OCI-LY3 (cell line): ENCODE measurements at regions not wholly inside any gene's neighbourhood (a gene's known extent, or its start where the extent isn't known, plus 50 kb on each side); places are given as distances from the start of the nearest gene placed in this dataset.
"Not testable (repeated sequence)": the region's sequence is repeated elsewhere in the genome, so short reads cannot be mapped to it uniquely, and the experiment has no call there.

Experiments
- EZH2phosphoT487 ChIP-seq: fragments of 200-600 bp; shearing (Covaris generic); IDR thresholded peaks from 2 replicates; pipeline ENCODE4 v1.6.1; 2018; ENCODE audit warnings: antibody characterized with exemption, mixed run types, low read depth
- TF ChIP-seq, protein P1 (sequence below): fragments of 200-600, 300-600 bp; sonication (generic); IDR thresholded peaks from 2 replicates; pipeline ENCODE4 v1.5.1; 2014; ENCODE audit warnings: antibody characterized with exemption, low read length, low read depth

- TF ChIP-seq, protein P1, sequence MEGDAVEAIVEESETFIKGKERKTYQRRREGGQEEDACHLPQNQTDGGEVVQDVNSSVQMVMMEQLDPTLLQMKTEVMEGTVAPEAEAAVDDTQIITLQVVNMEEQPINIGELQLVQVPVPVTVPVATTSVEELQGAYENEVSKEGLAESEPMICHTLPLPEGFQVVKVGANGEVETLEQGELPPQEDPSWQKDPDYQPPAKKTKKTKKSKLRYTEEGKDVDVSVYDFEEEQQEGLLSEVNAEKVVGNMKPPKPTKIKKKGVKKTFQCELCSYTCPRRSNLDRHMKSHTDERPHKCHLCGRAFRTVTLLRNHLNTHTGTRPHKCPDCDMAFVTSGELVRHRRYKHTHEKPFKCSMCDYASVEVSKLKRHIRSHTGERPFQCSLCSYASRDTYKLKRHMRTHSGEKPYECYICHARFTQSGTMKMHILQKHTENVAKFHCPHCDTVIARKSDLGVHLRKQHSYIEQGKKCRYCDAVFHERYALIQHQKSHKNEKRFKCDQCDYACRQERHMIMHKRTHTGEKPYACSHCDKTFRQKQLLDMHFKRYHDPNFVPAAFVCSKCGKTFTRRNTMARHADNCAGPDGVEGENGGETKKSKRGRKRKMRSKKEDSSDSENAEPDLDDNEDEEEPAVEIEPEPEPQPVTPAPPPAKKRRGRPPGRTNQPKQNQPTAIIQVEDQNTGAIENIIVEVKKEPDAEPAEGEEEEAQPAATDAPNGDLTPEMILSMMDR = not testable (repeated sequence)
- not testable (repeated sequence) for TF ChIP-seq EZH2phosphoT487
These were observed 126.9 kb upstream of the NANOS1 start for GRCh38 chr10:118902656-118903055.
